Endodermal cell (in vitro differentiated cells): ENCODE measurements at regions not wholly inside any gene's neighbourhood (a gene's known extent, or its start where the extent isn't known, plus 50 kb on each side); places are given as distances from the start of the nearest gene placed in this dataset.

Experiments used
- DNase-seq: peaks from one replicate; pipeline ENCODE4 v3.0.0-alpha.2; 2017
- H3K27ac ChIP-seq: 2 replicates; pipeline ENCODE4 v1.5.1; 2013; ENCODE audit warnings: mild to moderate bottlenecking, low read depth, low read length, moderate library complexity
- H3K27me3 ChIP-seq: 2 replicates; pipeline ENCODE4 v1.6.1; 2013; ENCODE audit warnings: mild to moderate bottlenecking, low read length, moderate library complexity; ENCODE audit not compliant: insufficient read depth, control insufficient read depth, poor library complexity, severe bottlenecking
- H3K36me3 ChIP-seq: 2 replicates; pipeline ENCODE4 v1.7.0; 2013; ENCODE audit warnings: mild to moderate bottlenecking, low read length, moderate library complexity; ENCODE audit not compliant: control insufficient read depth, insufficient read depth
- H3K4me1 ChIP-seq: one replicate; pipeline ENCODE4 v1.7.0; 2013; ENCODE audit warnings: low read length; ENCODE audit not compliant: control insufficient read depth, insufficient read depth
- H3K4me3 ChIP-seq: 2 replicates; pipeline ENCODE4 v1.5.1; 2013; ENCODE audit warnings: mild to moderate bottlenecking, low read length, moderate library complexity
- H3K9ac ChIP-seq: 2 replicates; pipeline ENCODE4 v1.6.1; 2013; ENCODE audit warnings: mild to moderate bottlenecking, low read length, moderate library complexity; ENCODE audit not compliant: poor library complexity, severe bottlenecking; ENCODE audit errors: extremely low read depth
- H3K9me3 ChIP-seq: 2 replicates; pipeline ENCODE4 v1.6.1; 2013; ENCODE audit warnings: mild to moderate bottlenecking, low read length, moderate library complexity; ENCODE audit not compliant: control insufficient read depth
- H3K27ac Mint-ChIP-seq: 2 replicates; pipeline ENCODE4 v1.8.0; 2020; ENCODE audit warnings: mixed read lengths
- H3K27me3 Mint-ChIP-seq: 2 replicates; pipeline ENCODE4 v1.8.0; 2021; ENCODE audit warnings: mild to moderate bottlenecking, mixed read lengths; ENCODE audit not compliant: insufficient read depth
- H3K36me3 Mint-ChIP-seq: 2 replicates; pipeline ENCODE4 v1.8.0; 2020; ENCODE audit warnings: low read depth, mixed read lengths
- H3K4me1 Mint-ChIP-seq: 2 replicates; pipeline ENCODE4 v1.8.0; 2020; ENCODE audit warnings: mixed read lengths
- H3K4me3 Mint-ChIP-seq: 2 replicates; pipeline ENCODE4 v1.8.0; 2020; ENCODE audit warnings: mild to moderate bottlenecking, moderate library complexity, mixed read lengths
- H3K9me3 Mint-ChIP-seq: 2 replicates; pipeline ENCODE4 v1.8.0; 2020; ENCODE audit warnings: mild to moderate bottlenecking, mixed read lengths
- WGBS, 2 experiments: methylation state at CpG; one replicate each; pipeline versions ENCODE4 v1.1.5 to v1.1.7; 2013; ENCODE audit warnings: missing lambda C conversion rate in 2 of 2, mixed read lengths in 1 of 2; ENCODE audit not compliant: insufficient coverage in 1 of 2, insufficient read length in 1 of 2; 5-methylcytosine and 5-hydroxymethylcytosine counted together
- TF ChIP-seq, protein P1 (sequence below): fragments of 200-600 bp; sonication (generic); conservative IDR thresholded peaks from 2 replicates; pipeline ENCODE4 v1.5.0; 2021; ENCODE audit warnings: antibody characterized with exemption, mild to moderate bottlenecking

GRCh38 chrX:82648062-82648461 lies 860.0 kb upstream of the POU3F4 start:
- Histone ChIP-seq H3K36me3 (no peaks in the 10 kb centered on the region), H3K27ac (no peak overlapping the region), H3K27me3 (no peaks in the 10 kb centered on the region), H3K4me3 (no peak overlapping the region), H3K9me3 (no peaks in the 10 kb centered on the region), H3K4me1 (no peaks in the 10 kb centered on the region), H3K9ac (no peak overlapping the region)
- WGBS, 2 experiments: 100% methylated on average over 1 of the region's 2 CpGs; no CpG with 5 or more reads in 1 of the 2 experiments
- Mint-ChIP-seq H3K4me1 (no peaks in the 10 kb centered on the region), H3K27me3 (no peaks in the 10 kb centered on the region), H3K9me3 (peaks cover 71% of the 10 kb centered on the region), H3K27ac (no peak overlapping the region), H3K36me3 (no peaks in the 10 kb centered on the region), H3K4me3 (no peak overlapping the region)
- no peak for DNase-seq
- TF ChIP-seq, protein P1, sequence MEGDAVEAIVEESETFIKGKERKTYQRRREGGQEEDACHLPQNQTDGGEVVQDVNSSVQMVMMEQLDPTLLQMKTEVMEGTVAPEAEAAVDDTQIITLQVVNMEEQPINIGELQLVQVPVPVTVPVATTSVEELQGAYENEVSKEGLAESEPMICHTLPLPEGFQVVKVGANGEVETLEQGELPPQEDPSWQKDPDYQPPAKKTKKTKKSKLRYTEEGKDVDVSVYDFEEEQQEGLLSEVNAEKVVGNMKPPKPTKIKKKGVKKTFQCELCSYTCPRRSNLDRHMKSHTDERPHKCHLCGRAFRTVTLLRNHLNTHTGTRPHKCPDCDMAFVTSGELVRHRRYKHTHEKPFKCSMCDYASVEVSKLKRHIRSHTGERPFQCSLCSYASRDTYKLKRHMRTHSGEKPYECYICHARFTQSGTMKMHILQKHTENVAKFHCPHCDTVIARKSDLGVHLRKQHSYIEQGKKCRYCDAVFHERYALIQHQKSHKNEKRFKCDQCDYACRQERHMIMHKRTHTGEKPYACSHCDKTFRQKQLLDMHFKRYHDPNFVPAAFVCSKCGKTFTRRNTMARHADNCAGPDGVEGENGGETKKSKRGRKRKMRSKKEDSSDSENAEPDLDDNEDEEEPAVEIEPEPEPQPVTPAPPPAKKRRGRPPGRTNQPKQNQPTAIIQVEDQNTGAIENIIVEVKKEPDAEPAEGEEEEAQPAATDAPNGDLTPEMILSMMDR: no peak

- H3K4me3 ChIP-seq: no peak overlapping the region
- H3K4me3 Mint-ChIP-seq: no peak overlapping the region
- no peak for DNase-seq
- no peaks in the 10 kb centered on the region for H3K27me3 ChIP-seq
- H3K9ac ChIP-seq: no peak overlapping the region
- no peaks in the 10 kb centered on the region for H3K36me3 ChIP-seq
- H3K36me3 Mint-ChIP-seq: no peaks in the 10 kb centered on the region
- no peaks in the 10 kb centered on the region for H3K27me3 Mint-ChIP-seq
- H3K4me1 Mint-ChIP-seq: no peaks in the 10 kb centered on the region
- TF ChIP-seq, protein P1: no peak
- no peak overlapping the region for H3K27ac Mint-ChIP-seq
- no peaks in the 10 kb centered on the region for H3K4me1 ChIP-seq
- H3K9me3 Mint-ChIP-seq: peaks cover 61% of the 10 kb centered on the region
- no peak overlapping the region for H3K27ac ChIP-seq
- H3K9me3 ChIP-seq: no peaks in the 10 kb centered on the region
- WGBS, 2 experiments: 91 to 100% methylated on average over 1 to 5 of the region's 5 CpGs
These were observed 858.4 kb upstream of the POU3F4 start for GRCh38 chrX:82649645-82650044.

- no peak overlapping the region for H3K4me3 Mint-ChIP-seq
- 63% methylated on average over 2 of the region's 3 CpGs; no CpG with 5 or more reads in 1 of the 2 experiments for WGBS, 2 experiments
- Histone ChIP-seq H3K9ac (no peak overlapping the region), H3K36me3 (no peaks in the 10 kb centered on the region), H3K27me3 (no peaks in the 10 kb centered on the region), H3K27ac (no peak overlapping the region), H3K9me3 (peaks cover 7% of the 10 kb centered on the region), H3K4me1 (no peaks in the 10 kb centered on the region), H3K4me3 (no peak overlapping the region)
- no peaks in the 10 kb centered on the region for H3K36me3 Mint-ChIP-seq
- no peak for DNase-seq
- H3K27me3 Mint-ChIP-seq: peaks cover 2% of the 10 kb centered on the region
- H3K9me3 Mint-ChIP-seq: peaks cover 68% of the 10 kb centered on the region
- TF ChIP-seq, protein P1: no peak
- H3K4me1 Mint-ChIP-seq: no peaks in the 10 kb centered on the region
- H3K27ac Mint-ChIP-seq: no peak overlapping the region
These were observed 849.6 kb upstream of the POU3F4 start for GRCh38 chrX:82658492-82658891.
